DOHH2 (cell line): ENCODE measurements at regions not wholly inside any gene's neighbourhood (a gene's known extent, or its start where the extent isn't known, plus 50 kb on each side); places are given as distances from the start of the nearest gene placed in this dataset.

ENCODE experiments used
- H3F3A ChIP-seq: fragments of 200-600 bp; sonication (generic), shearing (Covaris generic); 2 replicates; pipeline ENCODE4 v1.6.0; 2016; ENCODE audit warnings: antibody characterized with exemption, mild to moderate bottlenecking; ENCODE audit not compliant: control insufficient read depth, insufficient read depth
- H3K27ac ChIP-seq: fragments of 200-600 bp; sonication (generic); 2 replicates; pipeline ENCODE4 v1.5.1; 2014; ENCODE audit warnings: low read depth, mild to moderate bottlenecking, low read length, moderate library complexity
- H3K27me3 ChIP-seq: fragments of 200-600 bp; sonication (generic); 2 replicates; pipeline ENCODE4 v1.6.1; 2014; ENCODE audit warnings: mild to moderate bottlenecking, low read length, mixed read lengths; ENCODE audit not compliant: control insufficient read depth
- H3K36me3 ChIP-seq: fragments of 200-600 bp; sonication (generic); 2 replicates; pipeline ENCODE4 v1.6.1; 2014; ENCODE audit warnings: mild to moderate bottlenecking, low read length, moderate library complexity, mixed read lengths; ENCODE audit not compliant: control insufficient read depth
- H3K4me1 ChIP-seq: fragments of 200-600 bp; sonication (generic); 2 replicates; pipeline ENCODE4 v1.6.1; 2014; ENCODE audit warnings: mild to moderate bottlenecking, low read length, mixed read lengths; ENCODE audit not compliant: control insufficient read depth
- H3K4me2 ChIP-seq: fragments of 200-600 bp; sonication (generic); 2 replicates; pipeline ENCODE4 v1.6.0; 2014; ENCODE audit warnings: mild to moderate bottlenecking, low read length, moderate library complexity
- H3K4me3 ChIP-seq: fragments of 200-600 bp; sonication (generic); 2 replicates; pipeline ENCODE4 v1.5.1; 2014; ENCODE audit warnings: mild to moderate bottlenecking, low read length, mixed read lengths
- H3K79me2 ChIP-seq: fragments of 200-600 bp; sonication (generic); 2 replicates; pipeline ENCODE4 v1.6.1; 2014; ENCODE audit warnings: mild to moderate bottlenecking, low read length, mixed read lengths; ENCODE audit not compliant: control insufficient read depth
- H3K9me2 ChIP-seq: fragments of 200-600 bp; sonication (generic); replicated peaks from 2 replicates; pipeline ENCODE4 v1.6.1; 2014; ENCODE audit warnings: mild to moderate bottlenecking, low read length, mixed read lengths; ENCODE audit not compliant: control insufficient read depth
- H3K9me3 ChIP-seq: fragments of 200-600 bp; sonication (generic); 2 replicates; pipeline ENCODE4 v1.6.1; 2014; ENCODE audit warnings: antibody characterized with exemption, low read length, mixed read lengths; ENCODE audit not compliant: control insufficient read depth, insufficient read depth
- H4K20me1 ChIP-seq: fragments of 200-600 bp; sonication (generic); 2 replicates; pipeline ENCODE4 v1.6.0; 2014; ENCODE audit warnings: low read depth, mild to moderate bottlenecking, antibody characterized with exemption, low read length, moderate library complexity; ENCODE audit not compliant: control insufficient read depth, insufficient read depth
- EZH2phosphoT487 ChIP-seq: fragments of 200-600 bp; sonication (generic); IDR thresholded peaks from 2 replicates; pipeline ENCODE4 v1.6.1; 2017; ENCODE audit warnings: borderline replicate concordance, mild to moderate bottlenecking, antibody characterized with exemption, low read length, moderate library complexity, mixed read lengths
- TF ChIP-seq, protein P1 (sequence below): fragments of 200-600 bp; sonication (generic); IDR thresholded peaks from one replicate; pipeline ENCODE4 v1.5.1; 2014; ENCODE audit warnings: antibody characterized with exemption, mild to moderate bottlenecking, low read depth, low read length; ENCODE audit not compliant: poor library complexity, severe bottlenecking

GRCh38 chr13:97109841-97110492 is 112.2 kb upstream of the MBNL2 start:
- H4K20me1 ChIP-seq, result no peaks in the 10 kb centered on the region
- no peaks in the 10 kb centered on the region for H3K4me1 ChIP-seq
- H3K79me2 ChIP-seq, result no peaks in the 10 kb centered on the region
- no peaks in the 10 kb centered on the region for H3K36me3 ChIP-seq
- H3K4me3 ChIP-seq, result no peak overlapping the region
- H3K27ac ChIP-seq, result no peak overlapping the region
- TF ChIP-seq, protein P1, sequence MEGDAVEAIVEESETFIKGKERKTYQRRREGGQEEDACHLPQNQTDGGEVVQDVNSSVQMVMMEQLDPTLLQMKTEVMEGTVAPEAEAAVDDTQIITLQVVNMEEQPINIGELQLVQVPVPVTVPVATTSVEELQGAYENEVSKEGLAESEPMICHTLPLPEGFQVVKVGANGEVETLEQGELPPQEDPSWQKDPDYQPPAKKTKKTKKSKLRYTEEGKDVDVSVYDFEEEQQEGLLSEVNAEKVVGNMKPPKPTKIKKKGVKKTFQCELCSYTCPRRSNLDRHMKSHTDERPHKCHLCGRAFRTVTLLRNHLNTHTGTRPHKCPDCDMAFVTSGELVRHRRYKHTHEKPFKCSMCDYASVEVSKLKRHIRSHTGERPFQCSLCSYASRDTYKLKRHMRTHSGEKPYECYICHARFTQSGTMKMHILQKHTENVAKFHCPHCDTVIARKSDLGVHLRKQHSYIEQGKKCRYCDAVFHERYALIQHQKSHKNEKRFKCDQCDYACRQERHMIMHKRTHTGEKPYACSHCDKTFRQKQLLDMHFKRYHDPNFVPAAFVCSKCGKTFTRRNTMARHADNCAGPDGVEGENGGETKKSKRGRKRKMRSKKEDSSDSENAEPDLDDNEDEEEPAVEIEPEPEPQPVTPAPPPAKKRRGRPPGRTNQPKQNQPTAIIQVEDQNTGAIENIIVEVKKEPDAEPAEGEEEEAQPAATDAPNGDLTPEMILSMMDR, result peak; percentile 89
- 0 out of 2 replicates have a peak, but pooled peaks have one; percentile 59 for TF ChIP-seq EZH2phosphoT487
- H3K9me2 ChIP-seq, result no peaks in the 10 kb centered on the region
- no peaks in the 10 kb centered on the region for H3K27me3 ChIP-seq
- no peaks in the 10 kb centered on the region for H3F3A ChIP-seq
- H3K4me2 ChIP-seq, result no peak overlapping the region
- H3K9me3 ChIP-seq, result no peaks in the 10 kb centered on the region

GRCh38 chr13:97110936-97111335 is 111.2 kb upstream of the MBNL2 start:
- H4K20me1 ChIP-seq, result no peaks in the 10 kb centered on the region
- no peak overlapping the region for H3K27ac ChIP-seq
- no peaks in the 10 kb centered on the region for H3K9me3 ChIP-seq
- no peaks in the 10 kb centered on the region for H3K36me3 ChIP-seq
- no peak overlapping the region for H3K4me3 ChIP-seq
- H3K9me2 ChIP-seq, result no peaks in the 10 kb centered on the region
- no peaks in the 10 kb centered on the region for H3K79me2 ChIP-seq
- no peaks in the 10 kb centered on the region for H3K27me3 ChIP-seq
- no peak for TF ChIP-seq EZH2phosphoT487
- TF ChIP-seq, protein P1, result no peak
- no peaks in the 10 kb centered on the region for H3K4me1 ChIP-seq
- no peak overlapping the region for H3K4me2 ChIP-seq
- no peaks in the 10 kb centered on the region for H3F3A ChIP-seq

DNA sequence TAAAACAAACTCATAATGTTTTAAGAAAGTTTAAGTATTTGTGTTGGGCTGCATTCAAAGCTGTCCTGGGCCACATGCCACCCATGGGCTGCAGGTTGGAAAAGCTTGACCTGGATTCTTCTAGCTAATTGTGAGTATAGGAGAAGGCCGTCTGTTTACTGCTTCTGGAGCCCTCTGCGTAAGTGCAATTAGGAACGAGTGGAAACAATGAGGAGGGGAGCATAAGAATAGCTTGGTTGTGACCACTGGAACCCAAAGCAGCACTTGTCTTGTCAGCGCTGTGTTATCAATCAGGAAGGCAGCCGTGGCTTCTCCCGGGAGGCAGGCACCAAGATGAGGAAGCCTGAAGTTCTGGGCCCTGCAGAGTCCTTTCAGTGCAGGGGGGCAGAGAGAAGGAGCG is 110.4 kb upstream of the MBNL2 start:
- H3K27me3 ChIP-seq, result no peaks in the 10 kb centered on the region; the same call in 1 of the 2 replicates
- no peaks in the 10 kb centered on the region for H3F3A ChIP-seq
- no peak overlapping the region for H3K27ac ChIP-seq

More for the DNA sequence above, 110.4 kb upstream of the MBNL2 start:
- no peaks in the 10 kb centered on the region for H3K79me2 ChIP-seq
- no peak overlapping the region for H3K4me2 ChIP-seq
- no peak overlapping the region for H3K4me3 ChIP-seq
- H3K9me3 ChIP-seq, result no peaks in the 10 kb centered on the region
- no peaks in the 10 kb centered on the region for H4K20me1 ChIP-seq
- H3K36me3 ChIP-seq, result no peaks in the 10 kb centered on the region
- H3K9me2 ChIP-seq, result no peaks in the 10 kb centered on the region
- no peak for TF ChIP-seq EZH2phosphoT487
- TF ChIP-seq, protein P1, result no peak
- H3K4me1 ChIP-seq, result no peaks in the 10 kb centered on the region
